Common myeloid progenitor, CD34-positive (primary cell): ENCODE measurements at regions not wholly inside any gene's neighbourhood (a gene's known extent, or its start where the extent isn't known, plus 50 kb on each side); places are given as distances from the start of the nearest gene placed in this dataset.
A peak's percentile ranks its signal among the peaks of the same experiment; 100 is the strongest.

ENCODE experiments used
- CTCF ChIA-PET: fragments of 350-600 bp; sonication (Branson Sonifier 250); formaldehyde crosslinking; loops from one replicate; lab custom pipeline; 2021; ENCODE audit warnings: antibody characterized with exemption; lab: Charles Lee
- POLR2A ChIA-PET: fragments of 350-600 bp; sonication (Branson Sonifier 250); formaldehyde crosslinking; loops from one replicate; lab custom pipeline; 2021; ENCODE audit warnings: antibody characterized with exemption; lab: Charles Lee
- DNase-seq, 3 donors: peaks; one replicate each; pipeline versions ENCODE4 v3.0.0 to v3.0.0-alpha.2; 2013
- H3K27ac ChIP-seq, 2 experiments: 1 replicate in 1 of 2; 2 replicates in 1 of 2; pipeline ENCODE4 v1.7.0; 2013; ENCODE audit warnings: inconsistent platforms in 2 of 2, low read length in 2 of 2, mild to moderate bottlenecking in 2 of 2, low read depth in 1 of 2, moderate library complexity in 1 of 2; ENCODE audit not compliant: severe bottlenecking in 2 of 2, insufficient read depth in 1 of 2, poor library complexity in 1 of 2
- H3K27me3 ChIP-seq, 5 experiments: replicated peaks in 2 of 5; 1 replicate in 3 of 5; 2 replicates in 2 of 5; pipeline versions ENCODE4 v1.6.1 to v1.7.0; 2013; ENCODE audit warnings: low read length in 4 of 5, mild to moderate bottlenecking in 2 of 5, moderate library complexity in 2 of 5, inconsistent platforms in 1 of 5; ENCODE audit not compliant: insufficient read depth in 5 of 5, control insufficient read depth in 4 of 5
- H3K36me3 ChIP-seq, 4 experiments: 1 replicate in 2 of 4; 2 replicates in 2 of 4; pipeline versions ENCODE4 v1.6.1 to v1.7.0; 2013; ENCODE audit warnings: low read length in 3 of 4, control low read depth in 1 of 4, mild to moderate bottlenecking in 1 of 4; ENCODE audit not compliant: control insufficient read depth in 4 of 4, insufficient read depth in 4 of 4
- H3K4me1 ChIP-seq, 4 experiments: 1 replicate in 3 of 4; 2 replicates in 1 of 4; pipeline versions ENCODE4 v1.6.1 to v1.7.1; 2013; ENCODE audit warnings: low read length in 3 of 4, mild to moderate bottlenecking in 3 of 4, control low read depth in 1 of 4, inconsistent platforms in 1 of 4, moderate library complexity in 1 of 4; ENCODE audit not compliant: control insufficient read depth in 4 of 4, insufficient read depth in 4 of 4; ENCODE audit errors: control extremely low read depth in 1 of 4
- H3K4me3 ChIP-seq, 7 experiments: 1 replicate in 4 of 7; 2 replicates in 3 of 7; pipeline versions ENCODE4 v1.5.1 to v1.7.0; 2013; ENCODE audit warnings: mild to moderate bottlenecking in 7 of 7, low read length in 6 of 7, moderate library complexity in 6 of 7, inconsistent platforms in 2 of 7, low read depth in 2 of 7, control low read depth in 1 of 7; ENCODE audit not compliant: insufficient read depth in 4 of 7, control insufficient read depth in 1 of 7; ENCODE audit errors: extremely low read depth in 1 of 7
- H3K9me3 ChIP-seq, 5 experiments: 1 replicate in 4 of 5; 2 replicates in 1 of 5; pipeline versions ENCODE4 v1.6.1 to v1.7.1; 2013; ENCODE audit warnings: low read length in 4 of 5, mild to moderate bottlenecking in 2 of 5, inconsistent platforms in 1 of 5, low read depth in 1 of 5, moderate library complexity in 1 of 5; ENCODE audit not compliant: control insufficient read depth in 4 of 5, insufficient read depth in 2 of 5; ENCODE audit errors: control extremely low read depth in 1 of 5
- WGBS: methylation state at CpG from one replicate; pipeline ENCODE4 v1.1.5; 2013; ENCODE audit not compliant: insufficient coverage; 5-methylcytosine and 5-hydroxymethylcytosine counted together

GRCh38 chr20:19938421-19939090 lies 78.6 kb upstream of the NAA20 start:
- no peak overlapping the region for H3K27ac ChIP-seq
- peaks cover 18 to 72% (median 54%) of the 10 kb centered on the region in 4 experiments for H3K4me1 ChIP-seq
- ChIA-PET POLR2A (no interaction called here), CTCF (no interaction called here)
- no peak for DNase-seq
- H3K27me3 ChIP-seq = no peaks in the 10 kb centered on the region
- 96% methylated on average over 2 of the region's 4 CpGs for WGBS
- H3K36me3 ChIP-seq = no peaks in the 10 kb centered on the region
- H3K4me3 ChIP-seq = no peak overlapping the region
- no peaks in the 10 kb centered on the region for H3K9me3 ChIP-seq

- WGBS = 100% methylated on average over 4 of the region's 4 CpGs
- H3K36me3 ChIP-seq = no peaks in the 10 kb centered on the region
- H3K4me1 ChIP-seq = peaks cover 16 to 67% (median 44%) of the 10 kb centered on the region in 4 experiments
- no peaks in the 10 kb centered on the region for H3K9me3 ChIP-seq
- CTCF ChIA-PET = interaction anchor here (0.7 to 1.8 kb wide), 4 partner anchors 14 to 53 kb away, joined by 3 to 5 read pairs (median 3); no protein-coding TSS in a partner anchor
- POLR2A ChIA-PET = interaction anchor here (0.6 kb wide), 1 partner anchor 24 kb away, joined by 3 read pairs; no protein-coding TSS in a partner anchor
- no peak for DNase-seq
- no peak overlapping the region for H3K4me3 ChIP-seq
- no peak overlapping the region for H3K27ac ChIP-seq
- H3K27me3 ChIP-seq = no peaks in the 10 kb centered on the region
These were observed 76.1 kb upstream of the NAA20 start for GRCh38 chr20:19940988-19941460.

- CTCF ChIA-PET = interaction anchor here (0.6 to 1.5 kb wide), 5 partner anchors 10 to 39 kb away, joined by 3 to 6 read pairs (median 3); no protein-coding TSS in a partner anchor
- Histone ChIP-seq H3K4me1 (peaks cover 10 to 51% (median 29%) of the 10 kb centered on the region in 4 experiments), H3K27ac (peak overlapping the region; percentile 59 to 70), H3K9me3 (no peaks in the 10 kb centered on the region), H3K36me3 (no peaks in the 10 kb centered on the region), H3K27me3 (no peaks in the 10 kb centered on the region), H3K4me3 (peak overlapping the region in 2 of 7 experiments; percentile 43 to 55)
- no peak for DNase-seq
- POLR2A ChIA-PET = no interaction called here
- WGBS = 100% methylated on average over 1 of the region's 1 CpG
These were observed 74.6 kb upstream of the NAA20 start for GRCh38 chr20:19942611-19943010.

GRCh38 chr20:19943061-19943521 lies 74.1 kb upstream of the NAA20 start:
- Histone ChIP-seq H3K27me3 (no peaks in the 10 kb centered on the region), H3K9me3 (no peaks in the 10 kb centered on the region), H3K27ac (peak overlapping the region; percentile 59 to 70), H3K4me3 (peak overlapping the region in 3 of 7 experiments; percentile 7 to 55 (median 43)), H3K4me1 (peaks cover 10 to 46% (median 25%) of the 10 kb centered on the region in 4 experiments), H3K36me3 (no peaks in the 10 kb centered on the region)
- POLR2A ChIA-PET = no interaction called here
- 5% methylated on average over 7 of the region's 7 CpGs for WGBS
- DNase-seq = peak; percentile 72 to 93 (median 89)
- CTCF ChIA-PET = interaction anchor here (0.6 to 1.5 kb wide), 5 partner anchors 10 to 40 kb away, joined by 3 to 6 read pairs (median 3); no protein-coding TSS in a partner anchor

- CTCF ChIA-PET = interaction anchor here (0.8 to 2.2 kb wide), 2 partner anchors 8 to 32 kb away, joined by 3 to 8 read pairs; no protein-coding TSS in a partner anchor
- H3K4me1 ChIP-seq = peaks cover 10 to 41% (median 21%) of the 10 kb centered on the region in 4 experiments
- POLR2A ChIA-PET = interaction anchor here (0.6 kb wide), 1 partner anchor 68 kb away, joined by 4 read pairs; no protein-coding TSS in a partner anchor
These were observed 72.2 kb upstream of the NAA20 start for GRCh38 chr20:19944772-19945459.

GRCh38 chr20:19945732-19946670 lies 71.2 kb upstream of the NAA20 start:
- Histone ChIP-seq H3K36me3 (no peaks in the 10 kb centered on the region), H3K9me3 (no peaks in the 10 kb centered on the region), H3K27ac (no peak overlapping the region), H3K27me3 (no peaks in the 10 kb centered on the region), H3K4me1 (peaks cover 10 to 30% (median 21%) of the 10 kb centered on the region in 4 experiments), H3K4me3 (no peak overlapping the region)
- DNase-seq = no peak
- POLR2A ChIA-PET = no interaction called here
- WGBS = 95% methylated on average over 12 of the region's 14 CpGs
- CTCF ChIA-PET = interaction anchor here (0.8 to 2.2 kb wide), 5 partner anchors 9 to 48 kb away, joined by 3 to 8 read pairs (median 4); no protein-coding TSS in a partner anchor

More at GRCh38 chr20:19944772-19945459, 72.2 kb upstream of the NAA20 start:
- Histone ChIP-seq H3K27me3 (no peaks in the 10 kb centered on the region), H3K9me3 (no peaks in the 10 kb centered on the region), H3K27ac (no peak overlapping the region), H3K4me3 (no peak overlapping the region), H3K36me3 (no peaks in the 10 kb centered on the region)
- WGBS = 100% methylated on average over 3 of the region's 4 CpGs
- no peak for DNase-seq
